LNCAP (cell line): ENCODE measurements at regions not wholly inside any gene's neighbourhood (a gene's known extent, or its start where the extent isn't known, plus 50 kb on each side); places are given as distances from the start of the nearest gene placed in this dataset.

Experiments used
- TF ChIP-seq, protein P1 (sequence below): fragments of 450-650 bp; IDR thresholded peaks from 2 replicates; pipeline ENCODE4 v1.5.1; 2017; ENCODE audit warnings: mild to moderate bottlenecking

DNA sequence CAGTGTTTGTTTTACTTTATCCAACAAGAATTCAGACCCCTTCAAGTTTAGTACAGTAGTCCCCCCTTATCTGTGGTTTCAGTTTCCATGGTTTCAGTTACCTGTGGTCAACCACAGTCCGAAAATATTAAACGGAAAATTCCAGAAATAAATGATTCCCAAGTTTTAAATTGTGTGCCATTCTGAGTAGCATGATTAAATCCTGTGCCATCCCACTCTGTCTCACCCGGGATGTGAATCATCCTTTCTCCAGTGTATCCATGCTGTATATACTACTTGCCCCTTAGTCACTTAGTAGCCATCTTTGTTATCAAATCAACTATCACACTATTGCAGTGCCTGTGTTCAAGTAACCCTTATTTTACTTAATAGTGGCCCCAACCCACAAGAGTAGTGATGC is 153.8 kb upstream of the RASA1 start:
- TF ChIP-seq, protein P1, sequence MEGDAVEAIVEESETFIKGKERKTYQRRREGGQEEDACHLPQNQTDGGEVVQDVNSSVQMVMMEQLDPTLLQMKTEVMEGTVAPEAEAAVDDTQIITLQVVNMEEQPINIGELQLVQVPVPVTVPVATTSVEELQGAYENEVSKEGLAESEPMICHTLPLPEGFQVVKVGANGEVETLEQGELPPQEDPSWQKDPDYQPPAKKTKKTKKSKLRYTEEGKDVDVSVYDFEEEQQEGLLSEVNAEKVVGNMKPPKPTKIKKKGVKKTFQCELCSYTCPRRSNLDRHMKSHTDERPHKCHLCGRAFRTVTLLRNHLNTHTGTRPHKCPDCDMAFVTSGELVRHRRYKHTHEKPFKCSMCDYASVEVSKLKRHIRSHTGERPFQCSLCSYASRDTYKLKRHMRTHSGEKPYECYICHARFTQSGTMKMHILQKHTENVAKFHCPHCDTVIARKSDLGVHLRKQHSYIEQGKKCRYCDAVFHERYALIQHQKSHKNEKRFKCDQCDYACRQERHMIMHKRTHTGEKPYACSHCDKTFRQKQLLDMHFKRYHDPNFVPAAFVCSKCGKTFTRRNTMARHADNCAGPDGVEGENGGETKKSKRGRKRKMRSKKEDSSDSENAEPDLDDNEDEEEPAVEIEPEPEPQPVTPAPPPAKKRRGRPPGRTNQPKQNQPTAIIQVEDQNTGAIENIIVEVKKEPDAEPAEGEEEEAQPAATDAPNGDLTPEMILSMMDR = no peak

DNA sequence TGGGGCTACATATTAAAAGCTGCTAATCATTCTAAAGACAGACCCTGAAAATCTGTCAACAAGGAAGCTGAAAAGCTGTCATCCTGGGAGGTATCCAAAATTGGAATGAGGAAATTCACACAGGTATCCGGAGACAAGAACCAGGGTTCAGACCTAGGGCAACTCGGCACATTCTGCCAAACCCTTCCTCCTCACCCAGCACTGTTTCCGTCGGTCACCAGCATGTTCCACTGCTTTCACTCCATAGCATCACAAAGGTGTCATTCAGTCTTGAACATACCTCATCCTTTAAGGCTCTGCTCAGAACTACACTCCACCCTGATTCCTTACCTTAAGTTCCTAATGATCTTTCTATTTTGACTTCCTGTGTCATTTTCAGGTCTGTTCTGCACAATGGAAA is 153.1 kb upstream of the RASA1 start:
- TF ChIP-seq, protein P1 = no peak

DNA sequence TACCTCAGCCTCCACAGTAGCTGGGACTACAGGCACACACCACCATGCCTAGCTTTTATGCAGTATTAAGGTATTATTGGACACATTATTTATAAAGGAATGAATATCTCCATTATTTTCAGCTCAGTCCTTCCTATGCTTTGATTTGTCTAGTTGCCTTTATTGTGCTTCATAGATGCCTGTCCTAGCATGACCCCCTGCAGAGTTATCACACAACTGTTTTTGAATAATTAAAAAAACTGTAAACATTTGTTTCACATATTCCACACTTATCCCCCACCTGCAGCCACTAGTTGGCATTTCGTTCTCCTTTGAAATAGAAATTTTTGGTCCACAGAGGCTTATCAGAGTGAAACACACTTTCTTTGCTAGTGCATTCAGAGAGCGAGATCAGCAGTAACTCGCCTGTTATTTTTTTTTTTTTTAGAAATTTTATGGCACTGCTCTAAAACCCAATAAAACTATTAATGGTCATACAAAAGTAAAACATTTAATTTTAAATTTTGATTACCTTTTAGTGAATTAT is 151.8 kb upstream of the RASA1 start:
- TF ChIP-seq, protein P1 = no peak

DNA sequence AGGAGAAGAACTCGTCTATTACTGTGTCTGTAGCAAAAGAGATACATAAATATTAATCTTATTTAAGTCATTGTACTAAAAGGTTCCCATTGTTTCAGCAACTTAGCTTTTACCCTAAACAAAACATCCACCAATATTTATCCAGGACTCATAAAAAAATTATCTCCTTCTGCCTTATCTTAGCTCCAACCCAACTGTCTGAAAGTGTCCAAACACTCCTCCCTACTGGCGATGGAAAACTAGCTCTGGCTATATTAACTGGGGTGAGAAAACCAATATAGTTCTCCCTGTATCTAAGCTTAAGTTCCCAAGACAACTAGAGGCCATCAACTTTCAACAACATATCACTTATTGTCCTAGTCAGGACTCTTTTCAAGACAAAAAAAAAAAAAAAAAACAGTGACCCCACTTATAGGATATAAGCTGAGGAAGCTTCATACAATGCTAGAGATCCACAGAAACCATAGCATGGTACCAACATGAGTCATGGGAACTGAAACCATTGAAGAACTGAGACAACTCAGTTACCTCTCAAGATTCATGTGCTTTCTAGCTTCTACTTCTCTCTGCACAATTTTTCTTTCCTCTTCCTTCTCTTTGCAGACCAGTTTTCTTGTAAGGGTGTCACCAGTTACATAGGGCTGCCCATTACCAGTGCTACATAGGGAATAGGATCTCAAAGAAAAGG is 150.7 kb upstream of the RASA1 start:
- TF ChIP-seq, protein P1 = no peak

DNA sequence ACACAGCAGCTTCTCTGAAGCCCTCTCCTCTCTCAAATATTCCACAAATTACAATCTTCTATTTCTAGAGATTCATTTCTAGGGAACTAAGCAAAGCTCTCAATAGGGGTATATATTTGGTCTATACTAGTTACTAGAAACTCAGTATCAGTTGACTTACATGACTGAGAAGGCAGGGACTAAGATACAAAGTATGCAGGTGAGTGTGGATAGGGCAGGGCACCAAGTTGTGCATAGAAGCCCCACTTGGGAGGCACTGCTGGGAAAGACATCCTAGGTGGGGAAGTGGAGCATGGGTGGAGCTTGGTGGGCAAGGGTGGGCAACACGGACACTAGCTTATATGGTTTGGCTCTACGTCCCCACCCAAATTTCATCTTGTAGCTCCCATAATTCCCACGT is 148.1 kb upstream of the RASA1 start:
- TF ChIP-seq, protein P1 = no peak

DNA sequence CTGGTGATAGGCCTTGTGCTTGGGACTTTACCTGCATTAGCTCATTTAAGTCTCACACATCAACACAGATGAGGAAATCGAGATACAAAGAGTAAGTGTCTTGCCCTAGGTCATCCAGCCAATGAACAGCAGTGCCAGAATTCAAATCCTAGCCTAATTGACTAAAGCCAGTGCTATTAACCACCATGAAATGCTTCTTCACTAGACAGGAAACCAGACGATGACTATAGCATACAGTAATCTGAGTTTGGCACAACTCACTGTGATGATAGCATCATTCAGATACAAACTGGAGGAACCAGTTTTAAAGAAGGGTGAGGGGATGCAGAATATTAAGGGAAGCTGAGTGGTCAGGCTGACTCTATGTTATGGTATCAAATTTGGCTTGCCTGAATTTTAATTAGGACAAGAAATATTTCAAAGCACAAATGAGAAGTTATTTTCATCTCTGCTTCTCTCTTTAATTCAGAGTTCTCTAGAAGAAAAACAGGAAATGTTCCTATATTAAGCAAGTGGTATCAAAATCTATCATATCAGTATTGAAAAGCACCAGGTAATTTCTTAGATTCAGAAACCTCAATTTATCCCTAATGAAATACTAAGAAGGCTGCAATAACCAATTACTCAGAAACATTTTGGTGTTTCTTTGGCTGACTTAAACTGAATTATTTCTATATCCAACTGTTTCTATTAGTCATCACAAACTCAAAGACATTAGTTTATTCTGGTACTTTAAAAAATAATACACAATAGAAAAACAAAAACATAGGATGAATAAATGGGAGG is 147.0 kb upstream of the RASA1 start:
- TF ChIP-seq, protein P1 = no peak

DNA sequence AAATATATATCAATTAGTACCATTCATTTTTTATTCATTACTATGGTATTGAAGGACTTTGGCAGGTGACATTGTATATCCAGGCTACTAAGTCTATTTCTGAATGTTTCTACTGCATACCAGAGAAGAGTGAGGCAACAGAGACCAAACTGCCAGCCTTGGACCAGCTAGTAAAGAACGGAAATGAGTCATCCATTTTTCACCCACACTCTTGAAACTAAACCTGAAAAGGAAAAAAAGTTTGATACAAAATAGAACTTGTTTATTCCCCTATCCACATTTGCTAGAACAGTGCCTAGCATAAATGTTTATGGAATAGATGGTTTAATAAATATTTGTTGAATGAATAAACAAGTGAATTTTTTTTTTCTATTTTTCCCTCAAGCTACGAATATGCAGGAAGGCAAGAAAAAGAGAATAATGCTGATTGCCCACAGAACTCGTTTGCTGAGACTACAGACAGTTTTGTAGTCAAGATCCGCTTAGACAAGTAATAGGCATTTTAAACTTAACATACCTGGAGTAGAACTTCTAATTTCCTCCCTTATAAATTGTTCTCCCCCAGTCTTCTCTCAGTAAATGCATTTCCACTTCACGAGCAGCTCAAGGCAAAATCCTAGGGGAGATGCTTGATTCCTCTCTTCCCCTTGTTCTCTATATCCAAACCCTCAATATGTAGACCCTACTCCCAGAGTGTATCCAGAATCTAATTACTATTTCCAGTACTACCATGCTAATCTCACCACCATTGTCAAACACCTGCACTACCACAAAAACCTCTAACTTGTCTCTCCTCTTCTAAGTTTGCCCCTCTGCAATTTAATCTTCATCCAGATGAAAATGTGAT is 146.2 kb upstream of the RASA1 start:
- TF ChIP-seq, protein P1 = no peak
